Activated naive CD4-positive, alpha-beta T cell treated with anti-CD3 and anti-CD28 coated beads for 36 hours (primary cell): ENCODE measurements at regions not wholly inside any gene's neighbourhood (a gene's known extent, or its start where the extent isn't known, plus 50 kb on each side); places are given as distances from the start of the nearest gene placed in this dataset.
"Not testable (repeated sequence)": the region's sequence is repeated elsewhere in the genome, so short reads cannot be mapped to it uniquely, and the experiment has no call there.

Source experiments
- CTCF ChIA-PET: fragments of 350-600 bp; sonication (Branson Sonifier 250); formaldehyde crosslinking; loops from one replicate; lab custom pipeline; 2021; ENCODE audit warnings: antibody characterized with exemption; lab: Charles Lee
- DNase-seq: peaks from one replicate; pipeline ENCODE4 v3.0.0-alpha.2; 2020
- H3K27ac Mint-ChIP-seq: one replicate; pipeline ENCODE4 v1.8.0; 2021; ENCODE audit warnings: mild to moderate bottlenecking, mixed read lengths
- H3K27me3 Mint-ChIP-seq: one replicate; pipeline ENCODE4 v1.8.0; 2021; ENCODE audit warnings: low read depth, mixed read lengths
- H3K36me3 Mint-ChIP-seq: one replicate; pipeline ENCODE4 v1.8.0; 2021; ENCODE audit warnings: low read depth, mixed read lengths
- H3K4me1 Mint-ChIP-seq: one replicate; pipeline ENCODE4 v1.8.0; 2021; ENCODE audit warnings: low read depth, mixed read lengths
- H3K4me3 Mint-ChIP-seq: one replicate; pipeline ENCODE4 v1.8.0; 2021; ENCODE audit warnings: mild to moderate bottlenecking, moderate library complexity, mixed read lengths
- H3K9me3 Mint-ChIP-seq: one replicate; pipeline ENCODE4 v1.8.0; 2021; ENCODE audit warnings: mixed read lengths
- intact Hi-C: fragments of 100-400 bp; cut with micrococcal nuclease; formaldehyde crosslinking; loops from one replicate; pipeline ENCODE4 v1.15.1; 2023

GRCh38 chr3:27779176-27779575 lies 57.1 kb upstream of the EOMES start:
- Mint-ChIP-seq H3K27me3 (no peaks in the 10 kb centered on the region), H3K4me1 (no peaks in the 10 kb centered on the region), H3K36me3 (no peaks in the 10 kb centered on the region), H3K27ac (no peak overlapping the region), H3K9me3 (no peaks in the 10 kb centered on the region), H3K4me3 (no peak overlapping the region)
- intact Hi-C loops: no loop called here
- DNase-seq: no peak
- CTCF ChIA-PET: no interaction called here

GRCh38 chr3:27789420-27789819 lies 67.3 kb upstream of the EOMES start:
- CTCF ChIA-PET: no interaction called here

GRCh38 chr3:27791956-27792355 lies 69.8 kb upstream of the EOMES start:
- DNase-seq: no peak
- Mint-ChIP-seq H3K9me3 (no peaks in the 10 kb centered on the region), H3K27ac (no peak overlapping the region), H3K4me3 (no peak overlapping the region), H3K27me3 (no peaks in the 10 kb centered on the region), H3K4me1 (peaks cover 2% of the 10 kb centered on the region), H3K36me3 (no peaks in the 10 kb centered on the region)
- intact Hi-C loops: no loop called here
- CTCF ChIA-PET: interaction anchor here (1.0 kb wide), 1 partner anchor 10 kb away, joined by 3 read pairs; no protein-coding TSS in a partner anchor

More at GRCh38 chr3:27789420-27789819, 67.3 kb upstream of the EOMES start:
- Mint-ChIP-seq H3K9me3 (no peaks in the 10 kb centered on the region), H3K27ac (no peak overlapping the region), H3K27me3 (no peaks in the 10 kb centered on the region), H3K4me3 (no peak overlapping the region), H3K36me3 (no peaks in the 10 kb centered on the region), H3K4me1 (no peaks in the 10 kb centered on the region)
- DNase-seq: no peak
- intact Hi-C loops: no loop called here

DNA sequence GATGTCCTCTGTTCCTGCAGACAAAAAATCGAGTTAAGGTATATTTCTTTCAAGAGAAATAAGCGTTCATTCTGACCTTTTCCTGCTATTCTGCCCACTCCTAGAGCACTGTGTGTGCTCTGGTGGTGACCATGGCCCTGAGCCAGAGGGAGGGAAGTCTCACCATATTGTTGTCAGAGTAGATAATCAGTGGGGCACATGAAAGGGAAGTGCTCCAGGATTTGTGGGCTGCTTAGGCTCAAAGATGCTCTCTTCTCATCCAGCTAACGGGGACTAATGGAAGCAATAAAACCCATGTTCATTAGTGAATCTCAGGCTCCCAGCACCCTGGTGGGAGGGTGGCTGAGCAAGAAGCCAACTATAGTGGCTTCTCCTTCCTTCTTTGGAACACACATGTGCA lies 70.7 kb upstream of the EOMES start:
- no peaks in the 10 kb centered on the region for H3K36me3 Mint-ChIP-seq
- no peak overlapping the region for H3K27ac Mint-ChIP-seq
- H3K4me1 Mint-ChIP-seq: peaks cover 2% of the 10 kb centered on the region
- H3K27me3 Mint-ChIP-seq: no peaks in the 10 kb centered on the region
- no peaks in the 10 kb centered on the region for H3K9me3 Mint-ChIP-seq
- DNase-seq: no peak
- CTCF ChIA-PET: interaction anchor here (0.6 to 1.0 kb wide), 2 partner anchors 9 to 12 kb away, joined by 3 read pairs; no protein-coding TSS in a partner anchor
- intact Hi-C loops: no loop called here
- no peak overlapping the region for H3K4me3 Mint-ChIP-seq

DNA sequence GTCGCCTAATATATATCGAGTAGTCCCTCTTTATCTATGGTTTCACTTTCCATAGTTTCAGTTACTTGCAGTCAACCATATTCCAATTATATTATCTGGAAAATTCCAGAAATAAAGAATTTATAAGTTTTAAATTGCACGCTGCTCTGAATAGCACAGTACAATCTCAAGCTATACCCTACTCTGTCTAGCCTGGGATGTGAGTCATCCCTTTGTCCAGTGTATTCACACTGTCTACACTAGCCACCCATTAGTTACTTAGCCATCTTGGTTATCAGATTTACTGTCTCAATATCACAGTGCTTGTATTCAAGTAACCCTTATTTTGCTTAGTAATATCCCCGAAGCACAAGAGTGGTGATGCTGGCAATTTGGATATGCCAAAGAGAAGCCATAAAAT lies 72.1 kb upstream of the EOMES start:
- no peak overlapping the region for H3K27ac Mint-ChIP-seq
- H3K36me3 Mint-ChIP-seq: no peaks in the 10 kb centered on the region
- H3K4me3 Mint-ChIP-seq: no peak overlapping the region
- DNase-seq: no peak
- intact Hi-C loops: no loop called here
- CTCF ChIA-PET: no interaction called here
- H3K4me1 Mint-ChIP-seq: peaks cover 2% of the 10 kb centered on the region
- no peaks in the 10 kb centered on the region for H3K27me3 Mint-ChIP-seq
- no peaks in the 10 kb centered on the region for H3K9me3 Mint-ChIP-seq

GRCh38 chr3:27796365-27796875 lies 74.3 kb upstream of the EOMES start:
- Mint-ChIP-seq H3K9me3 (no peaks in the 10 kb centered on the region), H3K27ac (no peak overlapping the region), H3K4me1 (peaks cover 2% of the 10 kb centered on the region), H3K27me3 (no peaks in the 10 kb centered on the region), H3K36me3 (no peaks in the 10 kb centered on the region), H3K4me3 (no peak overlapping the region)
- CTCF ChIA-PET: no interaction called here
- DNase-seq: no peak
- intact Hi-C loops: no loop called here

- Mint-ChIP-seq H3K4me3 (no peak overlapping the region), H3K27me3 (no peaks in the 10 kb centered on the region), H3K9me3 (no peaks in the 10 kb centered on the region), H3K27ac (no peak overlapping the region), H3K36me3 (no peaks in the 10 kb centered on the region), H3K4me1 (peaks cover 2% of the 10 kb centered on the region)
- intact Hi-C loops: no loop called here
- no peak for DNase-seq
- CTCF ChIA-PET: no interaction called here
These were observed 75.7 kb upstream of the EOMES start for GRCh38 chr3:27797773-27798172.

DNA sequence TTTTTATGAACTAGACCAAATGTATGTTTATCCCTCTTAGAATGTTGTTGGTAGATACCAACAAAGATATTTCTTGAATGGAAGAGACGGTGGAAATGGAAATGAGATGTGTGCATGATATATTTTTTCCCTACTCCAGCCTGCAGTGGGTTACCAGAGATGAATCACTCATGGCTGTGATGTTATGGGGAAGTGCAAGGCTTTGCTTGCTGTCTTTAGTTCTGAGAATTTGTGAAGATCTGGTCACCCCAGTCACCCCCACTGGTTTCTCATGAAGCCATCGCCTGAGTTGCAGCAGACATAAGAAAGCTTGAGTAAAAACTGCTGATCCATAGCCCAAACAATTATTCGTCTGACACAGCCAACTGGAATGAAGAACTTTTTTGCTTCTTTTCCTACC lies 78.1 kb upstream of the EOMES start:
- H3K4me1 Mint-ChIP-seq: peaks cover 2% of the 10 kb centered on the region
- no peak overlapping the region for H3K27ac Mint-ChIP-seq
- H3K36me3 Mint-ChIP-seq: no peaks in the 10 kb centered on the region
- no peak overlapping the region for H3K4me3 Mint-ChIP-seq
- H3K27me3 Mint-ChIP-seq: no peaks in the 10 kb centered on the region
- CTCF ChIA-PET: no interaction called here
- H3K9me3 Mint-ChIP-seq: no peaks in the 10 kb centered on the region
- intact Hi-C loops: no loop called here
- DNase-seq: no peak

- Mint-ChIP-seq H3K27ac (no peak overlapping the region), H3K4me1 (no peaks in the 10 kb centered on the region)
These were observed 80.3 kb upstream of the EOMES start for GRCh38 chr3:27802425-27802824.

GRCh38 chr3:27802849-27803248 lies 80.7 kb upstream of the EOMES start:
- no peaks in the 10 kb centered on the region for H3K4me1 Mint-ChIP-seq
- H3K4me3 Mint-ChIP-seq: no peak overlapping the region
- intact Hi-C loops: no loop called here
- H3K9me3 Mint-ChIP-seq: no peaks in the 10 kb centered on the region
- no peak for DNase-seq
- CTCF ChIA-PET: interaction anchor here (0.9 kb wide), 1 partner anchor 82 kb away, joined by 4 read pairs; no protein-coding TSS in a partner anchor
- no peaks in the 10 kb centered on the region for H3K27me3 Mint-ChIP-seq
- H3K36me3 Mint-ChIP-seq: no peaks in the 10 kb centered on the region
- H3K27ac Mint-ChIP-seq: no peak overlapping the region

More at GRCh38 chr3:27802425-27802824, 80.3 kb upstream of the EOMES start:
- Mint-ChIP-seq H3K27me3 (no peaks in the 10 kb centered on the region), H3K9me3 (no peaks in the 10 kb centered on the region), H3K4me3 (no peak overlapping the region), H3K36me3 (no peaks in the 10 kb centered on the region)
- intact Hi-C loops: no loop called here
- DNase-seq: no peak
- CTCF ChIA-PET: interaction anchor here (0.9 kb wide), 1 partner anchor 82 kb away, joined by 4 read pairs; no protein-coding TSS in a partner anchor

- H3K4me3 Mint-ChIP-seq: no peak overlapping the region
- H3K36me3 Mint-ChIP-seq: no peaks in the 10 kb centered on the region
- H3K9me3 Mint-ChIP-seq: no peaks in the 10 kb centered on the region
- intact Hi-C loops: no loop called here
- CTCF ChIA-PET: no interaction called here
- H3K27ac Mint-ChIP-seq: no peak overlapping the region
- no peaks in the 10 kb centered on the region for H3K27me3 Mint-ChIP-seq
- DNase-seq: no peak
- no peaks in the 10 kb centered on the region for H3K4me1 Mint-ChIP-seq
These were observed 83.2 kb upstream of the EOMES start for GRCh38 chr3:27805282-27805681.

GRCh38 chr3:27813255-27813654 lies 91.1 kb upstream of the EOMES start:
- no peak for DNase-seq
- peaks cover 2% of the 10 kb centered on the region for H3K9me3 Mint-ChIP-seq
- no peaks in the 10 kb centered on the region for H3K27me3 Mint-ChIP-seq
- no peaks in the 10 kb centered on the region for H3K4me1 Mint-ChIP-seq
- CTCF ChIA-PET: no interaction called here
- H3K36me3 Mint-ChIP-seq: no peaks in the 10 kb centered on the region
- intact Hi-C loops: no loop called here
- H3K4me3 Mint-ChIP-seq: no peak overlapping the region
- H3K27ac Mint-ChIP-seq: no peak overlapping the region

GRCh38 chr3:27821609-27822008 lies 99.5 kb upstream of the EOMES start:
- H3K36me3 Mint-ChIP-seq, H3K27ac Mint-ChIP-seq, H3K4me3 Mint-ChIP-seq, DNase-seq, intact Hi-C loops, H3K4me1 Mint-ChIP-seq, H3K27me3 Mint-ChIP-seq, H3K9me3 Mint-ChIP-seq: not testable (repeated sequence)
- CTCF ChIA-PET: interaction anchor here (0.6 kb wide), 1 partner anchor 689 kb away, joined by 3 read pairs; no protein-coding TSS in a partner anchor
